ENCODE measurements at regions not wholly inside any gene's neighbourhood (a gene's known extent, or its start where the extent isn't known, plus 50 kb on each side); places are given as distances from the start of the nearest gene placed in this dataset.

- no peak for DNase-seq (ENCODE audit: low spot score)
Observed at GRCh38 chr14:105844047-105844630, 317.8 kb downstream of the TMEM121 start.

GRCh38 chr14:105844810-105845724 lies 318.7 kb downstream of the TMEM121 start:
- no peak for DNase-seq (ENCODE audit: low spot score)

- no peak for DNase-seq (ENCODE audit: low spot score)
Observed at GRCh38 chr14:105845725-105846309, 319.4 kb downstream of the TMEM121 start.

GRCh38 chr14:105846312-105846711 lies 319.9 kb downstream of the TMEM121 start:
- no peak for DNase-seq (ENCODE audit: low spot score)

GRCh38 chr14:105847400-105847799 lies 321.0 kb downstream of the TMEM121 start:
- DNase-seq (ENCODE audit: low spot score): no peak

GRCh38 chr14:105848570-105848969 lies 322.2 kb downstream of the TMEM121 start:
- DNase-seq (ENCODE audit: low spot score): no peak

GRCh38 chr14:105849933-105850626 lies 323.7 kb downstream of the TMEM121 start:
- no peak for DNase-seq (ENCODE audit: low spot score)

GRCh38 chr14:105850853-105851581 lies 324.6 kb downstream of the TMEM121 start:
- no peak for DNase-seq (ENCODE audit: low spot score)

GRCh38 chr14:105851716-105852377 lies 325.5 kb downstream of the TMEM121 start:
- DNase-seq (ENCODE audit: low spot score): no peak

- no peak for DNase-seq (ENCODE audit: low spot score)
Observed at GRCh38 chr14:105852378-105853088, 326.1 kb downstream of the TMEM121 start.

GRCh38 chr14:105853089-105853906 lies 326.9 kb downstream of the TMEM121 start:
- no peak for DNase-seq (ENCODE audit: low spot score)

- no peak for DNase-seq (ENCODE audit: low spot score)
Observed at GRCh38 chr14:105853907-105854599, 327.7 kb downstream of the TMEM121 start.

GRCh38 chr14:105854600-105855245 lies 328.3 kb downstream of the TMEM121 start:
- no peak for DNase-seq (ENCODE audit: low spot score)

- no peak for DNase-seq (ENCODE audit: low spot score)
Observed at GRCh38 chr14:105855246-105855892, 329.0 kb downstream of the TMEM121 start.

- DNase-seq (ENCODE audit: low spot score): no peak
Observed at GRCh38 chr14:105855893-105856675, 329.7 kb downstream of the TMEM121 start.

GRCh38 chr14:105856676-105857219 lies 330.4 kb downstream of the TMEM121 start:
- DNase-seq (ENCODE audit: low spot score): no peak
